LNCaP clone FGC (cell line): ENCODE measurements at regions not wholly inside any gene's neighbourhood (a gene's known extent, or its start where the extent isn't known, plus 50 kb on each side); places are given as distances from the start of the nearest gene placed in this dataset.

ENCODE experiments used
- DNase-seq: peaks from one replicate; pipeline ENCODE4 v3.0.0-alpha.2; 2011; ENCODE audit warnings: low read depth
- H3K4me3 ChIP-seq: 2 replicates; pipeline ENCODE4 v1.5.1; 2011; ENCODE audit warnings: mild to moderate bottlenecking, low read depth, low read length, control low read depth
- CTCF ChIP-seq: IDR thresholded peaks from 2 replicates; pipeline ENCODE4 v1.5.1; 2012; ENCODE audit warnings: mild to moderate bottlenecking; ENCODE audit not compliant: control insufficient read depth, insufficient read depth; ENCODE audit errors: extremely low read depth

DNA sequence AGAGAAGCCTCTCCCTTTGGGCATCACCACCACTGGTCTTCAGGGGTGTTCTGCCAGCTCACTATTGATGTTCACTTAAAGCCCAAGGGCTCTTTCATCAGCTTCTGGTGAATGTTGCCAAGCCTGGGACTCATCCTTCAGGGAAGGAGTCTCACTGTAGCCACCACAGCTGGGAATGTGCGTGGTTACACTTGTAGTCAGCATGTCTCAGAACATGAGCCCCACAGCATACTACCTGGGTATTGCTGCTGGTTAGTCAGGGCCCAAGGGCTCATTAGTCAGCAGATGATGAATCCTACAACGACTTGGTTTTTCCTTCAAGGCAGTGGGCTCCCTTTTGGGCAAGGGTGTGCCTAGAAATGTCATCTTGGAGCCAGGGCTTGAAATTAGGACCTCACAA lies 412.9 kb downstream of the VGLL3 start:
- H3K4me3 ChIP-seq = no peak overlapping the region
- no peak for TF ChIP-seq CTCF
- DNase-seq = no peak

- no peak overlapping the region for H3K4me3 ChIP-seq
- DNase-seq = peak; percentile 34
- peak; percentile 61 for TF ChIP-seq CTCF
Measured at GRCh38 chr3:86563400-86563970, 427.5 kb downstream of the VGLL3 start.

GRCh38 chr3:86562090-86562489 lies 428.9 kb downstream of the VGLL3 start:
- DNase-seq = no peak
- TF ChIP-seq CTCF = no peak
- no peak overlapping the region for H3K4me3 ChIP-seq

DNA sequence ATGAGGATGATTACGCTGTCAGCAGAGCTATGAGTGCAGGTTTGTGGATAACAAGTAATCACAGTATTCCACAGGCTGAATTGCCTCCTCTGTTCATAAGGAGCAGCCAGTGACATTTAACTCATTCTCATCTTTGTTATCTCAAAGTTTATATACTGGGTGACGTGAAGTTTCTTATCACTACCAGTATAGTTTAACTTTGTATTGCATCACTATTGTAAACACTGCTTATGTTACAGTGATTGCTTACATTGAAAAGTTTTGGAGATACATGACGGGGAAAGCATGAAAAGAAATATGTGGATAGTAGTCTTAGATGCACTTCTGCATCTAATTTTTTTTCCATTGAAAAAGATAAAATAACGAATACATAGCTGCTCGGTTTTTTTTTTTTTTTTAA lies 429.7 kb downstream of the VGLL3 start:
- TF ChIP-seq CTCF = no peak
- H3K4me3 ChIP-seq = no peak overlapping the region
- no peak for DNase-seq

- no peak for DNase-seq
- no peak overlapping the region for H3K4me3 ChIP-seq
- no peak for TF ChIP-seq CTCF
Measured at GRCh38 chr3:86554383-86554782, 436.6 kb downstream of the VGLL3 start.

GRCh38 chr3:86547692-86548091 lies 443.3 kb downstream of the VGLL3 start:
- DNase-seq = no peak
- H3K4me3 ChIP-seq = no peak overlapping the region
- no peak for TF ChIP-seq CTCF

DNA sequence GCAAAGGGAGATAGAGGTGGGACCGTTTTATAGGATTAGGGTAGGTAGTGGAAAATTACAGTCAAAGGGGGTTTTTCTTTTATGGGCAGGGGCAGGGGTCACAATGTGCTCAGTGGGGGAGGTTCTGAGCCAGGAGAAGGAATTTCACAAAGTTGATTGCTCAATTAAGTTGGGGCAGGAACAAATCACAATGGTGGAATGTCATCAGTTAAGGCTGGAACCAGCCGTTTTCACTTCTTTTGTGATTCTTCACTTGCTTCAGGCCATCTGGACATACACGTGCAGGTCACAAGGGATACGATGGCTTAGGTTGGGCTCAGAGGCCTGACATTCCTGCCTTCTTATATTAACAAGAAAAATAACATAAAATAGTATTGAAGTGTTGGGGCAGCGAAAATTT lies 453.8 kb downstream of the VGLL3 start:
- no peak for TF ChIP-seq CTCF
- H3K4me3 ChIP-seq = no peak overlapping the region

More for the DNA sequence above, 453.8 kb downstream of the VGLL3 start:
- no peak for DNase-seq
